Body of pancreas (tissue), 4 donors: ENCODE measurements at regions not wholly inside any gene's neighbourhood (a gene's known extent, or its start where the extent isn't known, plus 50 kb on each side); places are given as distances from the start of the nearest gene placed in this dataset.

ENCODE experiments used
- ATAC-seq: fragments of 150-250 bp; one replicate; pipeline ENCODE4 v1.9.1; 2016
- DNase-seq, 4 donors: peaks; one replicate each; pipeline ENCODE4 v3.0.0-alpha.2; 2019
- H3K27ac ChIP-seq, 4 donors: fragments of 200-600 bp; sonication (generic); 1 replicate in 3 of 4; 2 replicates in 1 of 4; pipeline versions ENCODE4 v1.5.1 to v1.6.1; 2016 to 2019; ENCODE audit warnings: mild to moderate bottlenecking in 1 of 4, mixed read lengths in 1 of 4, moderate library complexity in 1 of 4
- H3K27me3 ChIP-seq, 2 donors: fragments of 200-600 bp; sonication (generic); one replicate each; pipeline ENCODE4 v1.6.0; 2016; ENCODE audit warnings: mild to moderate bottlenecking in 1 of 2
- H3K36me3 ChIP-seq, 2 donors: fragments of 200-600 bp; sonication (generic); replicated peaks in 1 of 2; 2 replicates each; pipeline ENCODE4 v1.5.1; 2016; ENCODE audit warnings: low read depth in 2 of 2; ENCODE audit not compliant: insufficient read depth in 1 of 2
- H3K4me1 ChIP-seq: fragments of 200-600 bp; sonication (generic); one replicate; pipeline ENCODE4 v1.6.0; 2016
- H3K4me3 ChIP-seq, 2 donors: fragments of 200-600 bp; sonication (generic); 1 replicate in 1 of 2; 2 replicates in 1 of 2; pipeline ENCODE4 v1.5.1; 2016 to 2019
- H3K9me3 ChIP-seq, 3 donors: fragments of 200-600 bp; sonication (generic); 1 replicate in 2 of 3; 2 replicates in 1 of 3; pipeline ENCODE4 v1.5.1; 2016
- CTCF ChIP-seq, 7 experiments: fragments of 450-650 bp in 4 of 7; fragments of 200-600 bp in 3 of 7; sonication (generic) in 3 of 7; IDR thresholded peaks; one replicate each; pipeline ENCODE4 v1.5.1; 2016 to 2019; ENCODE audit warnings: antibody characterized with exemption in 7 of 7
- POLR2A ChIP-seq, 3 donors: fragments of 450-650 bp; IDR thresholded peaks; one replicate each; pipeline ENCODE4 v1.6.1; 2016; ENCODE audit warnings: antibody characterized with exemption in 3 of 3, mild to moderate bottlenecking in 2 of 3
- WGBS, 2 donors: methylation state at CpG; one replicate each; pipeline ENCODE4 v1.1.5; 2017; 5-methylcytosine and 5-hydroxymethylcytosine counted together
- intact Hi-C: fragments of 100-400 bp; cut with DNase I; formaldehyde crosslinking; loops from one replicate; pipeline ENCODE4 v1.15.1; 2023

- no peak for DNase-seq
- Histone ChIP-seq H3K27me3 (no peaks in the 10 kb centered on the region), H3K36me3 (no peaks in the 10 kb centered on the region), H3K9me3 (no peaks in the 10 kb centered on the region), H3K4me3 (no peak overlapping the region), H3K27ac (no peak overlapping the region), H3K4me1 (no peaks in the 10 kb centered on the region)
- no peak for ATAC-seq
- intact Hi-C loops = no loop called here
- no peak for TF ChIP-seq POLR2A (IDR thresholded peaks at IDR 0.05)
- no peak for TF ChIP-seq CTCF (IDR thresholded peaks at IDR 0.05)
- WGBS, 2 donors = 62 to 75% methylated on average over 2 of the region's 2 CpGs
Observed at GRCh38 chr7:85673876-85674275, 487.0 kb upstream of the SEMA3D start.

- intact Hi-C loops = no loop called here
- H3K36me3 ChIP-seq = no peaks in the 10 kb centered on the region
- DNase-seq = no peak
- no peaks in the 10 kb centered on the region for H3K27me3 ChIP-seq
- H3K4me3 ChIP-seq = no peak overlapping the region
- H3K4me1 ChIP-seq = no peaks in the 10 kb centered on the region
- ATAC-seq = no peak
- H3K27ac ChIP-seq = no peak overlapping the region
- WGBS, 2 donors = 53 to 62% methylated on average over 3 of the region's 3 CpGs
- TF ChIP-seq POLR2A (IDR thresholded peaks at IDR 0.05) (no peak), CTCF (IDR thresholded peaks at IDR 0.05) (no peak)
- H3K9me3 ChIP-seq = no peaks in the 10 kb centered on the region
Observed at GRCh38 chr7:85669225-85669624, 482.4 kb upstream of the SEMA3D start.

GRCh38 chr7:85664341-85664740 is 477.5 kb upstream of the SEMA3D start:
- ATAC-seq = no peak
- 85 to 89% methylated on average over 2 of the region's 2 CpGs for WGBS, 2 donors
- H3K36me3 ChIP-seq = no peaks in the 10 kb centered on the region
- no peaks in the 10 kb centered on the region for H3K4me1 ChIP-seq
- H3K27ac ChIP-seq = no peak overlapping the region
- H3K4me3 ChIP-seq = no peak overlapping the region
- intact Hi-C loops = no loop called here
- H3K27me3 ChIP-seq = no peaks in the 10 kb centered on the region
- DNase-seq = no peak
- TF ChIP-seq CTCF (IDR thresholded peaks at IDR 0.05) = no peak
- no peak for TF ChIP-seq POLR2A (IDR thresholded peaks at IDR 0.05)
- H3K9me3 ChIP-seq = no peaks in the 10 kb centered on the region

- Histone ChIP-seq H3K27ac (no peak overlapping the region), H3K27me3 (no peaks in the 10 kb centered on the region), H3K4me3 (no peak overlapping the region), H3K36me3 (no peaks in the 10 kb centered on the region), H3K4me1 (no peaks in the 10 kb centered on the region), H3K9me3 (no peaks in the 10 kb centered on the region)
- ATAC-seq (no peak), DNase-seq (no peak)
- intact Hi-C loops = no loop called here
- TF ChIP-seq CTCF (IDR thresholded peaks at IDR 0.05) = no peak
- no peak for TF ChIP-seq POLR2A (IDR thresholded peaks at IDR 0.05)
Observed at GRCh38 chr7:85659364-85659763, 472.5 kb upstream of the SEMA3D start.

GRCh38 chr7:85655252-85655651 is 468.4 kb upstream of the SEMA3D start:
- ATAC-seq = no peak
- H3K4me3 ChIP-seq = no peak overlapping the region
- no peak for DNase-seq
- 77 to 79% methylated on average over 5 of the region's 5 CpGs for WGBS, 2 donors
- H3K36me3 ChIP-seq = no peaks in the 10 kb centered on the region
- no peaks in the 10 kb centered on the region for H3K4me1 ChIP-seq
- H3K27ac ChIP-seq = no peak overlapping the region
- TF ChIP-seq CTCF (IDR thresholded peaks at IDR 0.05) = no peak
- no peak for TF ChIP-seq POLR2A (IDR thresholded peaks at IDR 0.05)
- intact Hi-C loops = no loop called here
- H3K9me3 ChIP-seq = no peaks in the 10 kb centered on the region
- H3K27me3 ChIP-seq = no peaks in the 10 kb centered on the region
